ENCODE measurements at regions not wholly inside any gene's neighbourhood (a gene's known extent, or its start where the extent isn't known, plus 50 kb on each side); places are given as distances from the start of the nearest gene placed in this dataset.

DNA sequence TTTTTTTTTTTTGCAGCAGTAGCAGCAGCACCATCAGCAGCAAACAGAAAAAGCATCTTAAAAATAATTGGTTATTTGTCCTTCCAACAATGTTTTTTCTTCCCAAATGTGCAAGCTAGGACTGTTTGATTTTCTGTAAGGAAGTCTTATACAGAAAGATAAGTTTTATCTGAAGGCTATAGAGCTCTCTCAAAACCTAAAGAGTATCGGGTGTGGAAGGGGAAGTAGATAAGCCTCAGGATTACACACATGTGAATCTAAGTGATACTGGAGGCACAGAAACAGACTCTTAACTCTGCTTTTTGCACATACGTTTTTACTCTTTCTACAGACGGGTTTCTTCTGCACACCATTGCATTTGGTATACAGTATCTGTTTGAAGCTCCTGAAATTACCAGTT, 184.4 kb upstream of the FTMT start:
- Histone ChIP-seq H3K9me3 (no peaks in the 10 kb centered on the region), H3K27me3 (no peaks in the 10 kb centered on the region), H3K27ac (no peak overlapping the region), H3K4me1 (no peaks in the 10 kb centered on the region), H3K4me3 (no peak overlapping the region), H3K36me3 (ENCODE audit: low read depth, missing control alignments) (no peaks in the 10 kb centered on the region)
- no peak for DNase-seq
- intact Hi-C loops (cut with DNase I; ENCODE audit: low total_unique reads) = no loop called here
- TF ChIP-seq POLR2A (IDR thresholded peaks at IDR 0.05) = no peak
- TF ChIP-seq, protein P1, sequence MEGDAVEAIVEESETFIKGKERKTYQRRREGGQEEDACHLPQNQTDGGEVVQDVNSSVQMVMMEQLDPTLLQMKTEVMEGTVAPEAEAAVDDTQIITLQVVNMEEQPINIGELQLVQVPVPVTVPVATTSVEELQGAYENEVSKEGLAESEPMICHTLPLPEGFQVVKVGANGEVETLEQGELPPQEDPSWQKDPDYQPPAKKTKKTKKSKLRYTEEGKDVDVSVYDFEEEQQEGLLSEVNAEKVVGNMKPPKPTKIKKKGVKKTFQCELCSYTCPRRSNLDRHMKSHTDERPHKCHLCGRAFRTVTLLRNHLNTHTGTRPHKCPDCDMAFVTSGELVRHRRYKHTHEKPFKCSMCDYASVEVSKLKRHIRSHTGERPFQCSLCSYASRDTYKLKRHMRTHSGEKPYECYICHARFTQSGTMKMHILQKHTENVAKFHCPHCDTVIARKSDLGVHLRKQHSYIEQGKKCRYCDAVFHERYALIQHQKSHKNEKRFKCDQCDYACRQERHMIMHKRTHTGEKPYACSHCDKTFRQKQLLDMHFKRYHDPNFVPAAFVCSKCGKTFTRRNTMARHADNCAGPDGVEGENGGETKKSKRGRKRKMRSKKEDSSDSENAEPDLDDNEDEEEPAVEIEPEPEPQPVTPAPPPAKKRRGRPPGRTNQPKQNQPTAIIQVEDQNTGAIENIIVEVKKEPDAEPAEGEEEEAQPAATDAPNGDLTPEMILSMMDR (IDR thresholded peaks at IDR 0.05) = no peak
- WGBS, 2 donors = 30 to 39% methylated on average over 3 of the region's 3 CpGs

DNA sequence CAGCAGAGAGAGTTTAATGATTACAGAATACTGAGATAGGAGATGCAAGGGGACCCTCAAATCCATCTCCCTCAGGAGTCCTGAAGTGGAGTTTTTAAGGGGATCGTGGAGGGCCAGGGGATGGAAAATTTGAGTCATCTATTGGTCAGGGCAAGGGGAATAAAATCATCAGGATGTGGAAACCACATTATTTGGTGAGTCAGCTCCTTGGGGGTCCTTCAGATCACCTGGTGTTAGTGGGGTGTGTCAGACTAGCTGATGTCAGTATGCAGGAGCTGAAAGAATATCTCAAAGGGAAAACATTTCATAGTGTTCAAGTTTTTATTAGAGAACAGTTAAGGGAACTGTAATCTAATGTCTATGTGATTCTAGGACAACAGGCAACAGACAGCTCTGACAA, 183.0 kb upstream of the FTMT start:
- Histone ChIP-seq H3K4me1 (no peaks in the 10 kb centered on the region), H3K27me3 (no peaks in the 10 kb centered on the region), H3K27ac (no peak overlapping the region), H3K9me3 (no peaks in the 10 kb centered on the region), H3K4me3 (no peak overlapping the region), H3K36me3 (ENCODE audit: low read depth, missing control alignments) (no peaks in the 10 kb centered on the region)
- 71 to 75% methylated on average over 1 of the region's 1 CpG for WGBS, 2 donors
- no peak for DNase-seq
- TF ChIP-seq, protein P1 (IDR thresholded peaks at IDR 0.05) = no peak
- TF ChIP-seq POLR2A (IDR thresholded peaks at IDR 0.05) = no peak
- intact Hi-C loops (cut with DNase I; ENCODE audit: low total_unique reads) = no loop called here

DNA sequence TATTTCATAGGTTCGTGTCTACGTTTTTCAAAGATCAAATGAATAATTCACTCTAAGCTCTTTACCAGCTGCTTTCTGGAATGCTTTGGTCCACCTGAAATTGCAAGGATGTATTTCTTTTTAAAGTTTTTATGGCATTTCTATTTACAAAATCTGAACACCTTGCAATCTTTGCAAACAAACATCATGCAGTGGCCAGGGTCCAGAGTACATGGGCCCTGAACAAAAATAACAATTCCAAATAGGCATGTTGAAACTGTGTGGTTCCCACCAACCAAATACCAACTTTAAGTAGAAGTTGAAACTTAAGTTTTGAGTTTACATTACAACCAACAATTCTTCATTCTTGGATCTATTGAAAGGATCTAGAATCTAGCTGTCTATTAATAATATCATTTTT, 180.1 kb upstream of the FTMT start:
- Histone ChIP-seq H3K27ac (no peak overlapping the region), H3K4me1 (no peaks in the 10 kb centered on the region), H3K36me3 (ENCODE audit: low read depth, missing control alignments) (no peaks in the 10 kb centered on the region), H3K27me3 (no peaks in the 10 kb centered on the region), H3K4me3 (no peak overlapping the region), H3K9me3 (no peaks in the 10 kb centered on the region)
- DNase-seq = no peak
- 59 to 71% methylated on average over 2 of the region's 2 CpGs for WGBS, 2 donors
- intact Hi-C loops (cut with DNase I; ENCODE audit: low total_unique reads) = no loop called here
- no peak for TF ChIP-seq POLR2A (IDR thresholded peaks at IDR 0.05)
- TF ChIP-seq, protein P1 (IDR thresholded peaks at IDR 0.05) = no peak

DNA sequence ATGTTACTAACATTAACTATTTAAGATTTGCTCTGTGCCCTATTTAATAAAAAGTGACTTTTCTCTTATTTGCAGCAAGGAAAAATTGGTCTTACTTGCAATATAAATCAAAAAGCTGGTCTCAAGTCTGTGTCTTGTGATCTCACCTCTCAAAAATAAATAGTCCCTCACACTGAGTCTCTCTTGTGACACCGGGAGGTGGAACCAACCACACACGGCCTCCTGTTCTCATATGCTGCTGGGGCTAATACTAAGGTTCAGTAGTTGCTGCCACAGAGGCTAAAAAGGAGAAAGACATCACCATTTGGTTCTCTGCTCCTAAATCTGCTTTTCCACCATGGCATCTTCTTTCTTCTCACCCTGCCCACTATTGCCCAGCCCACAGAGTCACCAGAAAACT, 175.8 kb upstream of the FTMT start:
- TF ChIP-seq, protein P1 (IDR thresholded peaks at IDR 0.05) = no peak
- TF ChIP-seq POLR2A (IDR thresholded peaks at IDR 0.05) = no peak
- no peaks in the 10 kb centered on the region for H3K36me3 ChIP-seq (ENCODE audit: low read depth, missing control alignments)

DNA sequence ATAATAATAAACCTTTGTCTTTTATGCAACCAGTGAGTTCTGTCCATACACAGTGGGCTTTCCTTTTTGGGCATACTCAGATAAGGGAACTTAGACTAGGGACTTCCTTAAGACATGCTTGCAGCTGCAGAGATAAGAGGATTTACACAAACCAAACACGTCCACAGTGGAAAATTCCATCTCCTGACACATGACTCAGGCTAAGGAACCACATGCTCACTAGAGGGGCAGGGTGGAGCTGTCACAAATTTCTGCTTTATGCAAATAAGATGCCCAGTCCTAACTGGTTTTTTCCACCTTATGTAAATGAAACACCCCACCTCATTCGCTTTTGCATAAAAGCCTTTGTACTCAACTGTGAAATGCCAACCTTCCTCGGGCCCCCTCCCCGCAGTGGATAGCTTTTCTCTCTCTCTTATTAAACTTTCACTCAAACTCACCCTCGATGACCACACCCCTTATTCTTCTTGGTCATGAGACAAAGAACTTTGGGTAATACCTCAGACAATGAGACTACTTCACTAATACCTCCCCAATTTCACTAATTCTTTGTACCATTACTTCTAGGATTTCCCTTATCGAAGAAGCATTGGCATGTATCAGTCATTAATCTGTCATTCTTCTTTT, 170.3 kb upstream of the FTMT start:
- Histone ChIP-seq H3K9me3 (no peaks in the 10 kb centered on the region), H3K36me3 (ENCODE audit: low read depth, missing control alignments) (no peaks in the 10 kb centered on the region), H3K27me3 (no peaks in the 10 kb centered on the region), H3K27ac (no peak overlapping the region), H3K4me1 (no peaks in the 10 kb centered on the region), H3K4me3 (no peak overlapping the region)
- no peak for TF ChIP-seq POLR2A (IDR thresholded peaks at IDR 0.05)
- TF ChIP-seq, protein P1 (IDR thresholded peaks at IDR 0.05) = no peak
- 86 to 88% methylated on average over 6 of the region's 6 CpGs for WGBS, 2 donors
- intact Hi-C loops (cut with DNase I; ENCODE audit: low total_unique reads) = no loop called here
- no peak for DNase-seq

More for the DNA sequence above, 175.8 kb upstream of the FTMT start:
- no peaks in the 10 kb centered on the region for H3K4me1 ChIP-seq
- intact Hi-C loops (cut with DNase I; ENCODE audit: low total_unique reads) = no loop called here
- 71 to 82% methylated on average over 2 of the region's 2 CpGs for WGBS, 2 donors
- no peak overlapping the region for H3K27ac ChIP-seq
- H3K9me3 ChIP-seq = no peaks in the 10 kb centered on the region
- no peaks in the 10 kb centered on the region for H3K27me3 ChIP-seq
- no peak for DNase-seq
- no peak overlapping the region for H3K4me3 ChIP-seq

Measured in testis (tissue), 2 donors.